Endothelial cell of umbilical vein (primary cell): ENCODE measurements at regions not wholly inside any gene's neighbourhood (a gene's known extent, or its start where the extent isn't known, plus 50 kb on each side); places are given as distances from the start of the nearest gene placed in this dataset.
A peak's percentile ranks its signal among the peaks of the same experiment; 100 is the strongest.

Experiments used
- EZH2 ChIP-seq: IDR thresholded peaks from 2 replicates; pipeline ENCODE4 v1.6.1; 2012; ENCODE audit warnings: borderline replicate concordance, low read depth, mild to moderate bottlenecking, moderate library complexity, low read length, inconsistent platforms; ENCODE audit not compliant: severe bottlenecking
- FOS ChIP-seq: IDR thresholded peaks from 2 replicates; pipeline ENCODE4 v1.6.1; 2011; ENCODE audit warnings: mild to moderate bottlenecking, low read length, moderate library complexity, borderline replicate concordance; ENCODE audit not compliant: insufficient read depth
- MYC ChIP-seq: IDR thresholded peaks from one replicate; pipeline ENCODE4 v1.6.1; 2011; ENCODE audit warnings: mild to moderate bottlenecking, low read depth, low read length
- POLR2A ChIP-seq: IDR thresholded peaks from 2 replicates; pipeline ENCODE4 v1.6.1; 2012; ENCODE audit warnings: low read depth, mild to moderate bottlenecking, control low read depth, low read length
- POLR2AphosphoS5 ChIP-seq: IDR thresholded peaks from 2 replicates; pipeline ENCODE4 v1.6.1; 2012; ENCODE audit warnings: low read depth, mild to moderate bottlenecking, control low read depth, low read length, moderate library complexity; ENCODE audit not compliant: insufficient read depth
- TF ChIP-seq, protein P1 (sequence below), 2 donors: IDR thresholded peaks; 1 replicate in 1 of 2; 2 replicates in 1 of 2; pipeline ENCODE4 v1.5.1; 2011; ENCODE audit warnings: low read length in 2 of 2, mild to moderate bottlenecking in 2 of 2, moderate library complexity in 2 of 2, control low read depth in 1 of 2, inconsistent platforms in 1 of 2, low read depth in 1 of 2; ENCODE audit not compliant: insufficient read depth in 1 of 2; ENCODE audit errors: extremely low read depth in 1 of 2
- TF ChIP-seq, protein P2 (sequence below): IDR thresholded peaks from 2 replicates; pipeline ENCODE4 v1.6.1; 2011; ENCODE audit not compliant: insufficient read depth, insufficient read length

DNA sequence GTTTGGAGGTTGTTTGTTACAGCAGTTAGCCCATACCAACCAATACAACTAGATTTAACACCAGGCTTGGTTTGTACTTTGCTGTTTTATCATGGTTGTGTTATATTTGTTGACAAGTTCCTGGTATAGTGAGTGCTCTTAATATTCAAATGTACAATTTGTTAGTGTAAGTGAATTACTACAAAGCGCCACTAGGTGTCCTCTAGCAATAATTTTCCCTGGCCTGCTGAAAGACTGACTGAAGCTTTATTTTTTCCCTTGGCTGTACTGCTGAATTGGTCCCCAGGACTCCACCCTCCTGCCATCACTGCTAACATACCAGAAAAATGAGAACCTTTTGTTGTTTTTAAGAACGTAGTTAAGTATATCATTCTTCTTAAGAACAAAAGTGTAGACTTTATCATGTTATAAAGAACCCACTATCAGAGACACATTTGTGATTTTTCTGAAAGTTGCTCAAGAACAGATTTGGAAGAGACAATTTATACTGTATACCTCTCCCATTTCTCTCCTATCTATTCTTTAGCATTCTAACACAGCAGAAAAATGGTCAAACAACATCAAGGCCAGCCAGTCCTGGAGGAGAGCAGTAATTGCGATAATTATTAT, 75.3 kb upstream of the FAR2 start:
- TF ChIP-seq, protein P1, sequence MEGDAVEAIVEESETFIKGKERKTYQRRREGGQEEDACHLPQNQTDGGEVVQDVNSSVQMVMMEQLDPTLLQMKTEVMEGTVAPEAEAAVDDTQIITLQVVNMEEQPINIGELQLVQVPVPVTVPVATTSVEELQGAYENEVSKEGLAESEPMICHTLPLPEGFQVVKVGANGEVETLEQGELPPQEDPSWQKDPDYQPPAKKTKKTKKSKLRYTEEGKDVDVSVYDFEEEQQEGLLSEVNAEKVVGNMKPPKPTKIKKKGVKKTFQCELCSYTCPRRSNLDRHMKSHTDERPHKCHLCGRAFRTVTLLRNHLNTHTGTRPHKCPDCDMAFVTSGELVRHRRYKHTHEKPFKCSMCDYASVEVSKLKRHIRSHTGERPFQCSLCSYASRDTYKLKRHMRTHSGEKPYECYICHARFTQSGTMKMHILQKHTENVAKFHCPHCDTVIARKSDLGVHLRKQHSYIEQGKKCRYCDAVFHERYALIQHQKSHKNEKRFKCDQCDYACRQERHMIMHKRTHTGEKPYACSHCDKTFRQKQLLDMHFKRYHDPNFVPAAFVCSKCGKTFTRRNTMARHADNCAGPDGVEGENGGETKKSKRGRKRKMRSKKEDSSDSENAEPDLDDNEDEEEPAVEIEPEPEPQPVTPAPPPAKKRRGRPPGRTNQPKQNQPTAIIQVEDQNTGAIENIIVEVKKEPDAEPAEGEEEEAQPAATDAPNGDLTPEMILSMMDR (IDR thresholded peaks at IDR 0.05; ENCODE audit: extremely low read depth in 1 of 2, insufficient read depth in 1 of 2, low read depth in 1 of 2, low read length in 2 of 2) = peak; percentile 51 to 55
- TF ChIP-seq EZH2 (no peak), POLR2A (no peak), POLR2AphosphoS5 (no peak), FOS (no peak), MYC (no peak)
- TF ChIP-seq, protein P2, sequence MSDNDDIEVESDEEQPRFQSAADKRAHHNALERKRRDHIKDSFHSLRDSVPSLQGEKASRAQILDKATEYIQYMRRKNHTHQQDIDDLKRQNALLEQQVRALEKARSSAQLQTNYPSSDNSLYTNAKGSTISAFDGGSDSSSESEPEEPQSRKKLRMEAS = no peak
